A549 (cell line): ENCODE measurements at regions not wholly inside any gene's neighbourhood (a gene's known extent, or its start where the extent isn't known, plus 50 kb on each side); places are given as distances from the start of the nearest gene placed in this dataset.
A peak's percentile ranks its signal among the peaks of the same experiment; 100 is the strongest.

Source experiments
- ATAC-seq, 2 experiments: fragments of 200-7000 bp in 1 of 2; fragments of >200 bp in 1 of 2; cut with Nextera tagmentation in 1 of 2; cut with Tn5 transposase in 1 of 2; 3 replicates each; pipeline versions ENCODE4 v1.8.0 to v1.9.1; 2018 to 2020; ENCODE audit warnings: mild to moderate bottlenecking in 1 of 2, moderate library complexity in 1 of 2
- CTCF ChIA-PET: fragments of 300-600 bp; sonication (Branson Sonifier 250); formaldehyde crosslinking; extraction: SDS; loops from one replicate; lab custom pipeline; 2021; ENCODE audit warnings: antibody characterized with exemption, inconsistent platforms; lab: Yijun Ruan, JAX
- POLR2A ChIA-PET: fragments of 350-600 bp; formaldehyde crosslinking; extraction: SDS; loops from one replicate; lab custom pipeline; 2021; ENCODE audit warnings: antibody characterized with exemption, inconsistent platforms; lab: Yijun Ruan, JAX
- DNase-seq, 2 experiments: peaks; one replicate each; pipeline versions ENCODE4 v3.0.0 to v3.0.0-alpha.2; 2011 to 2016; ENCODE audit warnings: low read depth in 1 of 2, low spot score in 1 of 2
- FAIRE-seq: peaks from 2 replicates; lab custom pipeline; 2011; peaks lifted over from hg19 to GRCh38; lab: Jason Lieb, UNC
- H3K27ac ChIP-seq, 2 experiments: fragments of >200 bp; sonication (Bioruptor Twin); formaldehyde crosslinking; 3 replicates each; pipeline ENCODE4 v1.5.1; 2016 to 2017
- H3K4me1 ChIP-seq: fragments of >200 bp; sonication (Bioruptor Twin); formaldehyde crosslinking; 3 replicates; pipeline ENCODE4 v1.6.1; 2016
- H3K4me2 ChIP-seq: fragments of >200 bp; sonication (Bioruptor Twin); formaldehyde crosslinking; 3 replicates; pipeline ENCODE4 v1.6.1; 2016
- H3K4me3 ChIP-seq: fragments of >200 bp; sonication (Bioruptor Twin); formaldehyde crosslinking; 3 replicates; pipeline ENCODE4 v1.5.1; 2016
- H3K9me3 ChIP-seq: fragments of >200 bp; sonication (Bioruptor Twin); formaldehyde crosslinking; 3 replicates; pipeline ENCODE4 v1.6.1; 2016
- ATOH8 ChIP-seq: fragments of 250-450 bp; sonication (Bioruptor Pico); IDR thresholded peaks from 2 replicates; pipeline ENCODE4 v1.5.0; 2020; ENCODE audit warnings: low read depth, mild to moderate bottlenecking, moderate library complexity
- BHLHE40 ChIP-seq: IDR thresholded peaks from 2 replicates; pipeline ENCODE4 v1.6.1; 2012; ENCODE audit warnings: low read depth, low read length, inconsistent platforms
- CHD2 ChIP-seq: fragments of 150-350 bp; IDR thresholded peaks from 2 replicates; pipeline ENCODE4 v1.6.1; 2014; ENCODE audit warnings: low read length; ENCODE audit not compliant: partially characterized antibody
- E2F6 ChIP-seq: IDR thresholded peaks from 2 replicates; pipeline ENCODE4 v1.6.1; 2012; ENCODE audit warnings: low read depth, borderline replicate concordance
- FOSB ChIP-seq: fragments of 250-450 bp; sonication (Bioruptor Pico); IDR thresholded peaks from 2 replicates; pipeline ENCODE4 v1.5.0; 2020; ENCODE audit warnings: mild to moderate bottlenecking, moderate library complexity
- FOSL2 ChIP-seq, 2 experiments: fragments of 450-650 bp in 1 of 2; fragments of >200 bp in 1 of 2; sonication (Bioruptor Twin) in 1 of 2; formaldehyde crosslinking; IDR thresholded peaks; 2 replicates each; pipeline versions ENCODE4 v1.5.0 to v1.6.1; 2016 to 2020; ENCODE audit warnings: mild to moderate bottlenecking in 1 of 2, moderate library complexity in 1 of 2
- FOXS1 ChIP-seq: fragments of 250-450 bp; sonication (Bioruptor Pico); IDR thresholded peaks from 2 replicates; pipeline ENCODE4 v1.5.0; 2020; ENCODE audit warnings: mild to moderate bottlenecking, moderate library complexity
- HDAC2 ChIP-seq: fragments of 200-600 bp; sonication (generic); IDR thresholded peaks from 2 replicates; pipeline ENCODE4 v1.6.1; 2016
- HEYL ChIP-seq: fragments of 250-450 bp; sonication (Bioruptor Pico); IDR thresholded peaks from 2 replicates; pipeline ENCODE4 v1.8.0; 2021; ENCODE audit warnings: mild to moderate bottlenecking, moderate library complexity
- HMGXB4 ChIP-seq: fragments of 250-450 bp; sonication (Bioruptor Pico); IDR thresholded peaks from 2 replicates; pipeline ENCODE4 v1.5.0; 2021; ENCODE audit warnings: mild to moderate bottlenecking, moderate library complexity, borderline replicate concordance
- JUNB ChIP-seq: fragments of >200 bp; sonication (Bioruptor Twin); formaldehyde crosslinking; IDR thresholded peaks from 2 replicates; pipeline ENCODE4 v1.6.1; 2016
- MAFK ChIP-seq: fragments of 450-650 bp; IDR thresholded peaks from 2 replicates; pipeline ENCODE4 v1.6.1; 2014; ENCODE audit not compliant: partially characterized antibody
- MAZ ChIP-seq: fragments of 150-350 bp; IDR thresholded peaks from 2 replicates; pipeline ENCODE4 v1.6.1; 2014; ENCODE audit warnings: antibody characterized with exemption, low read depth, low read length, borderline replicate concordance
- MYC ChIP-seq: IDR thresholded peaks from 2 replicates; pipeline ENCODE4 v1.6.1; 2012; ENCODE audit warnings: mild to moderate bottlenecking, inconsistent platforms, low read length, improper control_type of control experiment, borderline replicate concordance
- PBX3 ChIP-seq: IDR thresholded peaks from 2 replicates; pipeline ENCODE4 v1.6.1; 2012
- POLR2A ChIP-seq: IDR thresholded peaks from 2 replicates; pipeline ENCODE4 v1.6.1; 2012; ENCODE audit warnings: mild to moderate bottlenecking, low read length
- POLR2AphosphoS2 ChIP-seq: conservative IDR thresholded peaks from 2 replicates; pipeline ENCODE4 v1.6.1; 2012; ENCODE audit warnings: low read length, improper control_type of control experiment, inconsistent platforms
- RAD21 ChIP-seq, 2 experiments: fragments of >200 bp in 1 of 2; sonication (Bioruptor Twin) in 1 of 2; formaldehyde crosslinking in 1 of 2; IDR thresholded peaks in 1 of 2; conservative IDR thresholded peaks in 1 of 2; 2 replicates in 1 of 2; 3 replicates in 1 of 2; pipeline ENCODE4 v1.6.1; 2012 to 2018; ENCODE audit warnings: inconsistent platforms in 1 of 2
- RCOR1 ChIP-seq: fragments of 150-350 bp; IDR thresholded peaks from 2 replicates; pipeline ENCODE4 v1.6.1; 2014; ENCODE audit warnings: antibody characterized with exemption, low read length, low read depth
- TFCP2L1 ChIP-seq: fragments of 250-450 bp; sonication (Bioruptor Pico); IDR thresholded peaks from 2 replicates; pipeline ENCODE4 v1.5.0; 2021; ENCODE audit warnings: mild to moderate bottlenecking
- TP53 ChIP-seq: fragments of 250-450 bp; sonication (Bioruptor Pico); IDR thresholded peaks from 2 replicates; pipeline ENCODE4 v1.5.0; 2021; ENCODE audit warnings: mild to moderate bottlenecking, moderate library complexity
- WGBS: methylation state at CpG from one replicate; pipeline ENCODE4 v1.1.6; 2017; ENCODE audit errors: missing lambda C conversion rate; 5-methylcytosine and 5-hydroxymethylcytosine counted together
- TF ChIP-seq, protein P1 (sequence below): fragments of 200-600 bp; sonication (generic); IDR thresholded peaks from 2 replicates; pipeline ENCODE4 v1.6.1; 2016; ENCODE audit warnings: antibody characterized with exemption, mild to moderate bottlenecking, moderate library complexity
- TF ChIP-seq, protein P2 (sequence below): fragments of 450-650 bp; IDR thresholded peaks from 2 replicates; pipeline ENCODE4 v1.6.1; 2014; ENCODE audit warnings: antibody characterized with exemption

DNA sequence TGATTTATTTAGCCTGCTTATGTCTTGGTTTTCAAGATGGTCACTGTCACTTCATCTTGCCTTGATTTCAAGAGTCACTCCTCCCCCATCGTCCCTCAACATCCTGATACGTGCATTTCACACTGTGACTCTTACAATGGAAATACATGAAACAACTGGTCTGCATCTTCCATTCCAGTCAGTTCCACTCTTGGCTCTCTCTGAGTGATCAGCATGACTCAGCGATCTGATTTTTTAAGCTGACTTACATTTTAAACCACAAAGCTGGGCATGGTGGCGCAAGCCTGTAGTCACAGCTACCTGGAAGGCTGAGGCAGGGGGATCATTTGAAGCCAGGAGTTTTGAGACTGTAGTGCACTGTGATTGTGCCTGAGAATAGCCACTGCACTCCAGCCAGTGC is 271.2 kb upstream of the ROPN1 start (continued):
- TF ChIP-seq, protein P1, sequence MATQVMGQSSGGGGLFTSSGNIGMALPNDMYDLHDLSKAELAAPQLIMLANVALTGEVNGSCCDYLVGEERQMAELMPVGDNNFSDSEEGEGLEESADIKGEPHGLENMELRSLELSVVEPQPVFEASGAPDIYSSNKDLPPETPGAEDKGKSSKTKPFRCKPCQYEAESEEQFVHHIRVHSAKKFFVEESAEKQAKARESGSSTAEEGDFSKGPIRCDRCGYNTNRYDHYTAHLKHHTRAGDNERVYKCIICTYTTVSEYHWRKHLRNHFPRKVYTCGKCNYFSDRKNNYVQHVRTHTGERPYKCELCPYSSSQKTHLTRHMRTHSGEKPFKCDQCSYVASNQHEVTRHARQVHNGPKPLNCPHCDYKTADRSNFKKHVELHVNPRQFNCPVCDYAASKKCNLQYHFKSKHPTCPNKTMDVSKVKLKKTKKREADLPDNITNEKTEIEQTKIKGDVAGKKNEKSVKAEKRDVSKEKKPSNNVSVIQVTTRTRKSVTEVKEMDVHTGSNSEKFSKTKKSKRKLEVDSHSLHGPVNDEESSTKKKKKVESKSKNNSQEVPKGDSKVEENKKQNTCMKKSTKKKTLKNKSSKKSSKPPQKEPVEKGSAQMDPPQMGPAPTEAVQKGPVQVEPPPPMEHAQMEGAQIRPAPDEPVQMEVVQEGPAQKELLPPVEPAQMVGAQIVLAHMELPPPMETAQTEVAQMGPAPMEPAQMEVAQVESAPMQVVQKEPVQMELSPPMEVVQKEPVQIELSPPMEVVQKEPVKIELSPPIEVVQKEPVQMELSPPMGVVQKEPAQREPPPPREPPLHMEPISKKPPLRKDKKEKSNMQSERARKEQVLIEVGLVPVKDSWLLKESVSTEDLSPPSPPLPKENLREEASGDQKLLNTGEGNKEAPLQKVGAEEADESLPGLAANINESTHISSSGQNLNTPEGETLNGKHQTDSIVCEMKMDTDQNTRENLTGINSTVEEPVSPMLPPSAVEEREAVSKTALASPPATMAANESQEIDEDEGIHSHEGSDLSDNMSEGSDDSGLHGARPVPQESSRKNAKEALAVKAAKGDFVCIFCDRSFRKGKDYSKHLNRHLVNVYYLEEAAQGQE = no peak
- peak; percentile 97 for TF ChIP-seq MAFK

DNA sequence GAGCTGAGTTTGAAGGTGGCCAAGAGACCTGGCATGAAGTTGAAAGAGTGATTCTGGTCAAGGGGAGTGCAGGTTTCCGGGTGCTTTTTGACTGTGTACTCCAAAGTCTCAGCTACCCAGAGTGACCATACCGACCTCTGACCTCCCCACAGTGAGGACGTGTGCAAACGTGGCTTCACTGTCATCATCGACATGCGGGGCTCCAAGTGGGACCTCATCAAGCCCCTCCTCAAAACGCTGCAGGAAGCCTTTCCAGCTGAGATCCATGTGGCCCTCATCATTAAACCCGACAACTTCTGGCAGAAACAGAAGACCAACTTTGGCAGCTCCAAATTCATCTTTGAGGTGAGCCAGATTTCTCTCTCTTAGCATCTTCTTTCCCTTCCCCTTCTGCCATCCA is 272.4 kb upstream of the ROPN1 start:
- Histone ChIP-seq H3K4me1 (peaks cover 40% of the 10 kb centered on the region), H3K4me3 (no peak overlapping the region), H3K9me3 (no peaks in the 10 kb centered on the region), H3K4me2 (no peak overlapping the region), H3K27ac (peak overlapping the region in 1 of 2 experiments; percentile 75; a peak in 4 of 6 replicates)
- ChIA-PET CTCF (interaction anchor here (0.9 to 1.1 kb wide), 2 partner anchors 15 to 19 kb away, joined by 3 read pairs; no protein-coding TSS in a partner anchor), POLR2A (no interaction called here)
- FAIRE-seq (no peak), ATAC-seq (no peak), DNase-seq (no peak)
- 84% methylated on average over 8 of the region's 8 CpGs for WGBS
- TF ChIP-seq CHD2 = no peak

DNA sequence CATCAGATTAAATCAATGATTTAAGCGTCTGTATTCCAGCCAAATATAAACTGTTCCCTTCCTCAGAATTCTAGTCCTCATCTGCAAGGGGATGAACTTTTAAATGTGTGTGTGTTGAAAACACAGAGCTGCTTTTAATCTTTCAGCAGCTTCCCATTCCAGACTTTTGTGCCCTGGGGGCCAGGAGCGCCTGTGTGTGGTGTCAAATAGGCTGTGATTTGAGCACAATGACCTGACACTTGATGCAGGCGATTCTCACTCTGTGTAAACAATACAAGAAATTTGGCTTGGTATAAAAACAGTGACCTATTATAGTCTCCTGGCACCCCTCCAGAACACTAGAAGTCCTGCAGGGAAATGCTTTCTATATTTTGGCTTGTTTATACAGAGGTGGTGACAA is 274.6 kb upstream of the ROPN1 start:
- CTCF ChIA-PET = interaction anchor here (1.2 to 2.3 kb wide), 4 partner anchors 15 to 284 kb away, joined by 3 to 10 read pairs (median 3); no protein-coding TSS in a partner anchor
- POLR2A ChIA-PET = no interaction called here
- Histone ChIP-seq H3K4me3 (no peak overlapping the region), H3K4me2 (peak overlapping the region; percentile 40), H3K4me1 (peaks cover 25% of the 10 kb centered on the region), H3K27ac (no peak overlapping the region), H3K9me3 (no peaks in the 10 kb centered on the region)
- no peak; a peak in 1 of 6 replicates for ATAC-seq
- FAIRE-seq = no peak
- WGBS = 30% methylated on average over 3 of the region's 3 CpGs
- TF ChIP-seq HDAC2 (no peak), E2F6 (no peak), BHLHE40 (no peak), TFCP2L1 (CRISPR knock-in tag) (no peak), MYC (no peak), TP53 (CRISPR knock-in tag) (no peak), POLR2AphosphoS2 (no peak), RCOR1 (no peak), PBX3 (no peak), FOSL2 (IDR thresholded peaks at IDR 0.05) (no peak), FOSL2 (CRISPR knock-in tag; IDR thresholded peaks at IDR 0.05) (no peak), MAZ (no peak), RAD21 (conservative IDR thresholded peaks at IDR 0.05 in 1 of 2, IDR thresholded peaks at IDR 0.05 in 1 of 2) (no peak), FOXS1 (no peak), FOSB (CRISPR knock-in tag) (no peak), HEYL (CRISPR knock-in tag) (no peak), JUNB (no peak), POLR2A (no peak), HMGXB4 (CRISPR knock-in tag) (no peak), ATOH8 (CRISPR knock-in tag) (no peak)
- TF ChIP-seq, protein P2, sequence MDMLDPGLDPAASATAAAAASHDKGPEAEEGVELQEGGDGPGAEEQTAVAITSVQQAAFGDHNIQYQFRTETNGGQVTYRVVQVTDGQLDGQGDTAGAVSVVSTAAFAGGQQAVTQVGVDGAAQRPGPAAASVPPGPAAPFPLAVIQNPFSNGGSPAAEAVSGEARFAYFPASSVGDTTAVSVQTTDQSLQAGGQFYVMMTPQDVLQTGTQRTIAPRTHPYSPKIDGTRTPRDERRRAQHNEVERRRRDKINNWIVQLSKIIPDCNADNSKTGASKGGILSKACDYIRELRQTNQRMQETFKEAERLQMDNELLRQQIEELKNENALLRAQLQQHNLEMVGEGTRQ = no peak
- DNase-seq = peak in 1 of 2 experiments; percentile 17
